HFF-Myc (cell line): ENCODE measurements at regions not wholly inside any gene's neighbourhood (a gene's known extent, or its start where the extent isn't known, plus 50 kb on each side); places are given as distances from the start of the nearest gene placed in this dataset.

Experiments
- DNase-seq: peaks from one replicate; pipeline ENCODE4 v3.0.0-alpha.2; 2011; ENCODE audit warnings: low read depth; ENCODE audit errors: extremely low read depth
- H3K4me3 ChIP-seq: replicated peaks from 2 replicates; pipeline ENCODE4 v1.5.1; 2011; ENCODE audit warnings: low read depth, mild to moderate bottlenecking, control low read depth, low read length
- CTCF ChIP-seq: IDR thresholded peaks from 2 replicates; pipeline ENCODE4 v1.5.1; 2012; ENCODE audit warnings: mild to moderate bottlenecking, low read depth, low read length, control low read depth; ENCODE audit errors: missing control alignments

- no peak for DNase-seq
- no peak for TF ChIP-seq CTCF
- H3K4me3 ChIP-seq: no peak overlapping the region
These were observed 92.6 kb upstream of the MVB12B start for GRCh38 chr9:126233913-126234525.

GRCh38 chr9:126234681-126235335 is 91.8 kb upstream of the MVB12B start:
- H3K4me3 ChIP-seq: no peak overlapping the region
- no peak for TF ChIP-seq CTCF
- DNase-seq: no peak

GRCh38 chr9:126235336-126236243 is 91.0 kb upstream of the MVB12B start:
- DNase-seq: no peak
- no peak overlapping the region for H3K4me3 ChIP-seq
- no peak for TF ChIP-seq CTCF

- TF ChIP-seq CTCF: no peak
- no peak for DNase-seq
- H3K4me3 ChIP-seq: no peak overlapping the region
These were observed 90.4 kb upstream of the MVB12B start for GRCh38 chr9:126236273-126236672.

- TF ChIP-seq CTCF: no peak
- no peak overlapping the region for H3K4me3 ChIP-seq
- DNase-seq: no peak
These were observed 88.2 kb upstream of the MVB12B start for GRCh38 chr9:126238415-126238814.

- no peak for TF ChIP-seq CTCF
- no peak for DNase-seq
- no peak overlapping the region for H3K4me3 ChIP-seq
These were observed 87.1 kb upstream of the MVB12B start for GRCh38 chr9:126239515-126239914.
